ENCODE measurements at regions not wholly inside any gene's neighbourhood (a gene's known extent, or its start where the extent isn't known, plus 50 kb on each side); places are given as distances from the start of the nearest gene placed in this dataset.
"Not testable (repeated sequence)": the region's sequence is repeated elsewhere in the genome, so short reads cannot be mapped to it uniquely, and the experiment has no call there.

DNA sequence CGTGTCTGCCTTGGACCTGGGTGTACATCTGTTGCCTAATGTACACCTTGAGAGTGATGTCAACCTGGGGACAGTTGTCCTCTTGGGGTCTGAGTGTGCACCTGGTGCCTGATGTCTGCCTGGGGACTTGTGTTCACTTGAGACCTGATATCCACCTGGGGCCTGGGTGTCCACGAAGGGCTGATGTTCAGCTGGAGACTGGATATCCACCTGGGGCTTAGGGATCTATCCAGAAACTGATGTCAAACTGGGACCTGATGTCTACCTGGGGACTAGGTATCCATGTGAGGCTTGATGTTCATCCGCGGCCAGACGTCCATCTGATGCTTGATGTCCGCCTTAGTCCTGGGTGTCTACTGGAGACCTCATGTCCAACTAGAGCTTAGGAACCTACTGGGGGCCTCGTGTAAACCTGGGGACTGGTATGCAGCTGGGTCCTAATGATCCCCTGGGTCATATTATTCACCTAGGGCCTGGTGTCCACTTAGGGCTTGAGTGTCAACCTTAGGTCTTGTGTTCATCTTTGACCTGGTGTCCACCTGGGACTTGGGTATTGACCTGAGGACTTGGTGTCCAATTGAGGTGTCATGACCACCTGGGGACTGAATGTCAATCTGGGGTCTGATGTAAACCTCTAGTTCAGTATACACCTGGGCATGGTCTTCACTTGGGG is 194.9 kb downstream of the POTEM start:
- TF ChIP-seq, protein P1, sequence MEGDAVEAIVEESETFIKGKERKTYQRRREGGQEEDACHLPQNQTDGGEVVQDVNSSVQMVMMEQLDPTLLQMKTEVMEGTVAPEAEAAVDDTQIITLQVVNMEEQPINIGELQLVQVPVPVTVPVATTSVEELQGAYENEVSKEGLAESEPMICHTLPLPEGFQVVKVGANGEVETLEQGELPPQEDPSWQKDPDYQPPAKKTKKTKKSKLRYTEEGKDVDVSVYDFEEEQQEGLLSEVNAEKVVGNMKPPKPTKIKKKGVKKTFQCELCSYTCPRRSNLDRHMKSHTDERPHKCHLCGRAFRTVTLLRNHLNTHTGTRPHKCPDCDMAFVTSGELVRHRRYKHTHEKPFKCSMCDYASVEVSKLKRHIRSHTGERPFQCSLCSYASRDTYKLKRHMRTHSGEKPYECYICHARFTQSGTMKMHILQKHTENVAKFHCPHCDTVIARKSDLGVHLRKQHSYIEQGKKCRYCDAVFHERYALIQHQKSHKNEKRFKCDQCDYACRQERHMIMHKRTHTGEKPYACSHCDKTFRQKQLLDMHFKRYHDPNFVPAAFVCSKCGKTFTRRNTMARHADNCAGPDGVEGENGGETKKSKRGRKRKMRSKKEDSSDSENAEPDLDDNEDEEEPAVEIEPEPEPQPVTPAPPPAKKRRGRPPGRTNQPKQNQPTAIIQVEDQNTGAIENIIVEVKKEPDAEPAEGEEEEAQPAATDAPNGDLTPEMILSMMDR (IDR thresholded peaks at IDR 0.05) = not testable (repeated sequence)
- not testable (repeated sequence) for TF ChIP-seq POLR2A, POLR2AphosphoS5 (IDR thresholded peaks at IDR 0.05)
